ENCODE measurements at regions not wholly inside any gene's neighbourhood (a gene's known extent, or its start where the extent isn't known, plus 50 kb on each side); places are given as distances from the start of the nearest gene placed in this dataset.

DNA sequence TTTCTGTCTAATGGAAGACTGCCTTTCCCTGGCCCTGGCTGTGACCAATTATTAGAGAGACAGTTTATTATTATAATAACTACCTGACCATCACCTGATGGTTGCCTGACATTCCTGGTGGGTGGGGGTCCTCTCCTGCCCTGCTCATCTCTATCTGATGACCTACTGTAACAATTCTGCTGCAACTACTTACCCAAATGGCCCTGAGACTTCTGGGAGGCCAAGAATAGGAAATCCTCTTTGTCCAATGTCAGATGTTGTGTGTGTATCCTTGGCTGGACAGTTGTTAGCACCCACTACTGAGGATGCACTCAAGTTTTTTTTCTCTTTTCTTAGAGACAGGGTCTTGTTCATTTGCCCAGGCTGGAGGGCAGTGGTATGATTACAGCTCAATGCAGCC, 110.3 kb downstream of the DDX1 start:
- DNase-seq = no peak

DNA sequence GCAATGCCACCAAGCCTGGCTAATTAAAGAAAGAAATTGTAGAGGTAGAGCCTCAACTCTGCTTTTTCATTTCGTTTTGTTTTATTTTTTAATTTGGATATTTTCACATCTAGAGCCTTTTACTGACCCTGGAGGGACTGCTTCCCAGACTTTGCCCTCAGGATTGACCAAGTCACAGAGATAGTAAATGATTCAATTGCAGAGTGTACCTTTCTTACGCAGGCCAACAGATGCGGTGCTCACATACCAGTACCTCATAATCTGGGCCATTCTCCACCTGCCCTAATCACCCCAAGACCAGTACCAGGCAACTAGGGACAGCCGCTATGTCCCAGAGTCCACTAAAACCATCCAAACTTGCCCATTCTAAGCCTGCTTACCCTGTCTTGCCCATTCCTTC, 110.8 kb downstream of the DDX1 start:
- no peak for DNase-seq

- DNase-seq = no peak
Observed at GRCh38 chr2:15703365-15703869, 111.7 kb downstream of the DDX1 start.

DNA sequence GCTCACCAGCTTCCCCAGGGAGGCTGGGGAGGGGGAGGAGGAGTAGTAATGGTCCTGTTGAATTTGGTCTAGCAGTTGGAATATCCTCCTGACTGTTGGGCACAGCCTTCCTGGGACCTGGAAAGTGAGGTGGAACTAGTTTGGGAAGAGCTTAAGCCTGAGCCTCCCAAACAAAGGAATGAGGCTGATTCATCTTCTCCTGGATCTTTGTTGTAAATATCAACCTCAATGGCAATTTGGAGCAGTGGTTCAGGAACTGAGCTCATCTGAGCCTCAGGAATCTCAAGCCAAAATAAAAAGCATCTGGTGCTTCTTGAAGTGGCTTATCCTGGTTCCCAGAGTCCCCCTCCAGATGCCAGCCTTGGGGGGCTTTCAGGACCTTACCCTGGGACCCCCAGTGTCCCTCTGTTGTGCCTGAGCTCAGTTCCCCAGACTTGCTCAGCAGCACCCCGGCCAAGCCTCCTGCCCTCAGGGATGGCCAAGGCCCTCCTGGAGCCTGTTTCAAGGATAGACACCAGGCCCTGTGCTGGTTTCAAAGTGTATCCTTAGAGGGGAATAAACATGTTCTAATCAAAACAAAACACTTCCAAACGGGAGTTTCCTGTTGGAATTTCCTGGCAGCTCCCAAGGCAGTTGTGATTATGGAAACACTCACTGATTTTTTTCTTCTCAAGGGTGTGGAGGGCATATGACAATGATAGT, 112.6 kb downstream of the DDX1 start:
- DNase-seq = no peak

DNA sequence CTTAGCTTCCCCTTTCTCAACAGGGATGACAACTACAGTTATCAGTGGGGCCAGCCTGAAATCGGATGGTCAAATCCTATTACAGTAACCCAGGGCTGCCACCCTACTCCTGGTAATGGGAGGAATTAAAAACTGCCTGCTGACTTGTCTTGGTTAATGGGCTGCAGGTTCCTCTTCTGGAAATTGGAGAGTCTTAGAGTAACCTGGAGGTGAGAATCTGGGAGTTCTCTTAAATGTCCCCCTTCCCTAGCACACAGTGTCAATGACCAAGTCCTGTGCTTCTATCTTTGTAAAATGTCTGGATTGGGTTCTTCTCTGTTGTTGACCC, 113.1 kb downstream of the DDX1 start:
- no peak for DNase-seq

GRCh38 chr2:15705310-15705709, 113.6 kb downstream of the DDX1 start:
- DNase-seq = no peak

- DNase-seq = no peak
Observed at GRCh38 chr2:15705839-15706386, 114.2 kb downstream of the DDX1 start.

GRCh38 chr2:15706424-15706823, 114.8 kb downstream of the DDX1 start:
- DNase-seq = no peak

GRCh38 chr2:15706986-15707632, 115.4 kb downstream of the DDX1 start:
- DNase-seq = no peak

GRCh38 chr2:15708161-15708560, 116.5 kb downstream of the DDX1 start:
- DNase-seq = no peak

DNA sequence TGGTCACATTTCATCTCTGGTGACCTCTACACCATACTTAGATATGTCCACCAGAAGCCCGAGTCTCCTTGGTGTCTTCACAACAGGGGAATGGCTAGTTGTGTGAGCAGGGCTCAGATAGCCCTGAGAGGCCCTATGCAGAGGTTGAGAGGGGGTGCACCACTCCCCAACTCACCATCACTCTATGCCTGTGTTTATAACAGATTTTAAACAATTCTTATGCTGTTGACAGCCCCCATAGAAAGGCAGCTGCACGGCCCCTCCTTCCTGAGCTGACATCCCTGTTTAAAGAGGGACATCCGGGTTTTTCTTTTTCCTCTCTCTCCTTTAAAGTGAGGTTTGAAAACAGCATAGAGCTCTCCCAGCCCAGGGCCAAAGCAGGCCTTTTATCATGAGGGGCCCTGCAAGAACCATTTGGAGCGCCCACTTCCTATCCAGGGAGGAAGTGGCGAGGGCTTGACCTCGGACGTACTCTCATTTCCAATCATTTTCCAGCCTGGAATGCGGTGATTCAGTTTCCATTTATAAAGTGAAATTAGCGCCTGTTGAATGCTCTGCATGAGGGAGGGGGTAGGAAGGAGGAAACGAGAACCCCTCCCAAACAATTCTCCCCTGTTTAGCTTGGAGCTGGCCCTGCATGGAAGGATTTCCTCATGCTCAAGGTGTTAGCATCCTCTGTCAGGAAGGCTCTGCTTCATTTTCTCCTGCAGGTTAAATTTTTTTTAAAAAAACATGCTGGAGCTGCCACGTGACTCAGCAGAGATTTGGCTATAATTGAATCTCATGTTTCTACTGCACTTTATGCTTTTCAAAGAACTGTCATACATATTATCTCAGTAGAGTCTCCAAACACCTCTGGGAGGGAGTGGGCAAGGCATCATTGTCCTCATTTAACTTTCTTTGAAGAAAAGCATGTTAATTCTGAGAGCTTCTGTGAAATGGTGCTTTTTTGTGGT, 117.5 kb downstream of the DDX1 start:
- DNase-seq = no peak

DNA sequence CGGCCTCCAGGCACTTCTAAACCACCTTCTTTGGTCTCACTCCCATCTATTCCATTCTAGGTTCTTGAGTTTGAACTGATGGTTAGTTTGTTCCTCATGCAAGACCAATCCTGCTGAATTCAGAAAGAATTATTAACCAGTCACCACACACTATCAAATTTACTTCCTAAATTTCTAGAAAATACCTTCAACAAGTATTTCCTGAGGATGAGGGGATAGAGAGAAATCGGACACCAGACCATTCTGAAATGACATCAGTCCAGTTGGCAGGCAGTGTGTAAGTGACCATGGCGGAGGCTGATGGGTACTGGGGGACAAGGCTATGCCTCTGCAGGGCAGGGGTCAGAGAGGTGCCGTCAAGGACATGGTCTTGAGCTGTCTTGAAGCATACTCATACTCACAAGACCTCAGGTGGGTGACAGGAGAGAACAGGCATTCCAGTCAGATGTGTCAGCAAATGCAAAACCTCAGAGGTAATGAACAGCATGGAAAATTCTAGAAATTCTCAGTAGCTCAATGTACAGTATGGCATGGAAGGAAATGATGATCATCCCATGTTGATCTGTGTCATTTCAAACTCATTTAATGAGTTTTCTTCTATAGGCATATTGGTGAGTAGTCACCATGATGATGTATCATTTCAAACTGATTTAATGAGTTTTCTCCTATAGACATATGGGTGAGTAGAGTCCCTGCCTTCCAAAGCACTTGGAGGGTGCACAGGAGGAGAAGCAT, 119.6 kb downstream of the DDX1 start:
- DNase-seq = no peak

GRCh38 chr2:15712551-15713342, 121.1 kb downstream of the DDX1 start:
- no peak for DNase-seq

DNA sequence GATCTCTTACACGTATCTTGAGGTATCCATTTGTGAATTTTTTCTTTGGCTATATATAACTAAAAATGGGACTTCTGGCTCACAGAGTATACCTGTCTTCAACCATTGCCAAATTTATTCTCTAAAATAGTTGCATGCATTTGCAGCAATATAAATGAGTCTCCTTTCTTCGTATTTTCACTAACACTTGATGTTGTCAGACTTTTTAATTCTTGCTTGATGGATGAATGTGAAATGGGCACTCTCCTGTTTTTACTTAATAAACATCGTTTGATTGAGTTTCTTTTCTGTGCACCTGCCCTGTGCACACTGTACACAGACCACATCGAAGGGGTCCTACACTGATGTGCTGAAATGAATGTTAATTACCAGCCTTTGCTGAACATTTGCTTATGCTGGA, 121.8 kb downstream of the DDX1 start:
- no peak for DNase-seq

DNA sequence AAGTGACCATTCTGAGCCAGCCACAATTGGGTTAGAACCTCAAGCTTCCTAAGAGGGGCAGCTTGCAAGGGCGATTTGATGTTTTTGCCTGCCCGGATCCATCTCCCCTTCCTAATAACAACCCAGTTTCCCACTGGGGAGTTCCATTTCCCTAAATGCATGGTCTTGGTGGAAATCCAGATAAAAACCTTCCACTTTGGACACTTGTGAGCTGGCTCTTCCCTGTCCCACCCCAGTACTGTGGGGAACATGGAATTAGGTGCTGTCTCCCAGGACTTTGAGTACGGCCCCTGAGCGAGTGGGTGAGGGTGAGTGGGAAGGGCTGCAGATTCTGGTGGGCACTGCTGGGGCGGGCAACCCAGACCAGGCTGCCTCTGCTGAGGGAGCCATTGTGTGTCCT, 122.3 kb downstream of the DDX1 start:
- DNase-seq = no peak

DNA sequence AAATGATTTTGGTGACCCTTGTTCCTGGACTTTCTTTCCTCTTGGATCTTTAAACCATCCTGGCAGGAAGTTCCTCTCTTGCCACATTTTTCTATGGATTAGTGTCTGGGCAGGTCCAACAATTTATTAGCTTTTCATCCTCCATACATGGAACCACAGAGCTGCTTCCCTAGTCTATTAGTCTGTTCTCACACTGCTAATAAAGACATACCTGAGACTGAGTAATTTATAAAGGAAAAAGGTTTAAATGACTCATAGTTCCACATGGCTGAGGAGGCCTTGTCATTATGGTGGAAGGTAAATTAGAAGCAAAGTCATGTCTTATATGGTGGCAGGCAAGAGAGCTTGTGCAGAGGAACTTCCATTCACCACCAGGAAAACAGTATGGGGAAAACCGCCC, 122.9 kb downstream of the DDX1 start:
- no peak for DNase-seq

- no peak for DNase-seq
Observed at GRCh38 chr2:15715596-15715995, 123.9 kb downstream of the DDX1 start.

DNA sequence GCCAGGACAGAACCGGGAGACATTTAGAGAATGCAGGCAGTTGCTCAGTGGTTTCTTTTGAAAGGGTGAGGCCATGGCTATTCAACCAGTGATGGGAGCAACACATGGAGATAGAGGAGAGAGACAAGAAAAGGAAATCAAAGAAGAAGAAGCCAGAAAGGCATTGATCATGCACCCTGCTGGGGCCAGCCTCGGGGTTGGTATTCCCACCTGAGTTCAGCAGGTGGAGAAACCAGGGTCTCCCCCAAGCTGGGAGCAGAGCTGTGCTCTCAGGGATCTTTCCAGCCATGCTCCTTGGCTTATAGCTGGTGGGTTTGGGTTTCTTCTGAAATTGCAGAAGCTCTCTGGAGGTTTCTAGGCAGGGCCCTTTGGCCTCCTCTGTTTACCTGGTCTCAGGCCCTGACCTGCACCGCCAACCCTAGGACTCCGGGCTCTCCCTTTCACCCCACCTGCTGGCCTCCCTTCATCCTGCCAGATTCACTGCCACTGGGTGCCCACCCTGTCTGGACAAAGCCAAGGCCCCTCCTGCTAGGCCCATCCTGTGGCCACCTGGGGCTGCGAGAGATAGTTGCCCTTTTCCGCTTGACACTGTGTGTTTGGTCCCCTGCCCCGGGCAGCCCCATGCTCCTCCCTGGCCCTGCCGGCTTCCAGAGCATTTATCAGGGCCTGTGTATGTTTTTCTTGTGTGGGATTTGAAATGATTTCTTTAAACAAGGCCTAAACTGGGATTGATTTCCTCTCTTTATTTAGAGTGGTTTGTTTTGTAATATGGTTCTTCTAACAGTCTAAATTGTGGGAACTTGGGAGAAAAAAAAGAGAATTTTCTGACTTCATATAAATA, 126.7 kb downstream of the DDX1 start:
- DNase-seq = no peak

DNA sequence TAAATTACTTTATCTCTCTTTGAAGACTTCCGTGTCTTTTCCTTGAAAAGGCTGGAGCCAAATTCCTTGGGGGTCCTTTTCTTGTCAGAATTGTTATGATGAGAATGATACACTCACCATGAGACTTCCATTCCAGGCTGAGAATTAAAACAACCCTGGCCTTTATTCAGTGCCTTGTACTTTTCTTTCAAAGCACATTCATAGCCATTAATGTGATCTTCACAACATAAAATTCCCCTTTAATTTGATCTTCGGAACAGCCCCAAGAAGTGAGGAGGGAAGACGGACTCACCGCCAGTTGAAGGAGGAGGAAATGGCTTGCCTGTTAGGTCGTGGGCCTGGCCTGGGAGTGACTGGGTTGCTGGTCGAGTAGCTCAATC, 127.3 kb downstream of the DDX1 start:
- no peak for DNase-seq

GRCh38 chr2:15719566-15720313, 128.1 kb downstream of the DDX1 start:
- no peak for DNase-seq

Measured in COR-L47 (cell line).